ENCODE measurements at regions not wholly inside any gene's neighbourhood (a gene's known extent, or its start where the extent isn't known, plus 50 kb on each side); places are given as distances from the start of the nearest gene placed in this dataset.

DNA sequence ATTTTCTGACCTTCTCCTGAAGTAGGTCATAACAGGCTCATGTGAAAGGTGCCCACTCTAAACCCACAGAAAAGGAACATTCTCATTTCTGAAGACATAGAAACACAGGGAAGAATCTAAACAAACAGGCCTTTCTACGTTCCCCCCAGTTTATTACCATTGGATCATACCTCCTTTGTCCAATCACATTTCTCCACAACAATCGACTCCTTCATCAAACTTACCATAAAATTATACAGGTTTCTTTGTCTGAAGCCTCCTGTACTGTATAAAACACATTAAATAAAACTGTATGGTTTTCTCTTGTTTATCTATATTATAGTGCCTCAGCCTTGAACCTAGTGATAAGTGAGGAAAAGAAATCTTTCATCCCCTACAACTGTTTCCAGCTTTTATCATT, 340.7 kb downstream of the ENC1 start:
- no peak overlapping the region for H3K4me3 ChIP-seq (ENCODE audit: extremely low read depth in 1 of 4, insufficient read depth in 2 of 4, low read depth in 3 of 4, low read length in 4 of 4)
- H3K9ac ChIP-seq (replicated peaks in 1 of 4; ENCODE audit: extremely low read depth in 1 of 4, low read depth in 3 of 4, low read length in 3 of 4): no peak overlapping the region
- H2BK5ac ChIP-seq (ENCODE audit: low read depth, low read length): no peak overlapping the region
- no peak overlapping the region for H2AFZ ChIP-seq (ENCODE audit: low read length)
- H3K23me2 ChIP-seq (ENCODE audit: low read depth, low read length): no peaks in the 10 kb centered on the region
- H3K18ac ChIP-seq (ENCODE audit: extremely low read depth, low read length): no peak overlapping the region
- DNase-seq (ENCODE audit: low read depth in 1 of 2, low spot score in 2 of 2) (no peak), FAIRE-seq (no peak)
- no peaks in the 10 kb centered on the region for H3K36me3 ChIP-seq (ENCODE audit: control insufficient read depth in 2 of 4, insufficient read depth in 4 of 4, low read length in 3 of 4)
- H4K8ac ChIP-seq (ENCODE audit: extremely low read depth, insufficient read depth, low read length): no peak overlapping the region
- no peaks in the 10 kb centered on the region for H3K79me2 ChIP-seq (ENCODE audit: control insufficient read depth in 1 of 2, insufficient read depth in 2 of 2, low read length in 2 of 2)
- WGBS, 2 experiments (ENCODE audit: extremely low coverage in 1 of 2, insufficient coverage in 1 of 2, insufficient read length in 1 of 2, insufficient replicate concordance in 2 of 2, low coverage in 1 of 2, low lambda C conversion rate in 2 of 2, missing lambda C conversion rate in 1 of 2): 83 to 100% methylated on average over 1 to 2 of the region's 2 CpGs
- TF ChIP-seq ASH2L (IDR thresholded peaks at IDR 0.05; ENCODE audit: low read length) (no peak), SUZ12 (IDR thresholded peaks at IDR 0.05; ENCODE audit: low read length) (no peak), TAF7 (optimal IDR thresholded peaks at IDR 0.05; ENCODE audit: borderline replicate concordance, low read depth, low read length) (no peak), RFX5 (IDR thresholded peaks at IDR 0.05; ENCODE audit: borderline replicate concordance, low read depth, low read length) (no peak), SRF (IDR thresholded peaks at IDR 0.05; ENCODE audit: low read depth, low read length) (no peak), JUN (IDR thresholded peaks at IDR 0.05; ENCODE audit: low read depth, low read length) (no peak), GABPA (IDR thresholded peaks at IDR 0.05; ENCODE audit: borderline replicate concordance, insufficient read depth, low read length) (no peak), SIX5 (IDR thresholded peaks at IDR 0.05; ENCODE audit: low read depth, low read length) (no peak), RNF2 (IDR thresholded peaks at IDR 0.05; ENCODE audit: borderline replicate concordance, low read depth, low read length, missing control alignments, poor library complexity, severe bottlenecking) (no peak), SP4 (IDR thresholded peaks at IDR 0.05; ENCODE audit: low read length) (no peak), PHF8 (conservative IDR thresholded peaks at IDR 0.05; ENCODE audit: low read depth, low read length) (no peak), POLR2A (IDR thresholded peaks at IDR 0.05; ENCODE audit: control extremely low read depth in 1 of 2, low read depth in 2 of 2, low read length in 2 of 2) (no peak)
- no peak overlapping the region for H3K14ac ChIP-seq (ENCODE audit: insufficient read length)
- no peak overlapping the region for H2BK12ac ChIP-seq (ENCODE audit: low read depth, low read length)
- no peak overlapping the region for H4K91ac ChIP-seq (replicated peaks; ENCODE audit: insufficient read length, low read length)
- no peak overlapping the region for H4K5ac ChIP-seq (ENCODE audit: insufficient read length, low read depth, low read length)
- H2AK5ac ChIP-seq (ENCODE audit: low read depth, low read length): no peak overlapping the region
- CTCF ChIA-PET (ENCODE audit: partially characterized antibody): no interaction called here
- H2BK15ac ChIP-seq (ENCODE audit: low read length): no peak overlapping the region
- no peak overlapping the region for H3K56ac ChIP-seq (replicated peaks; ENCODE audit: insufficient read length, low read depth, low read length)
- no peak overlapping the region for H3K23ac ChIP-seq (ENCODE audit: insufficient read length)
- H3K4me2 ChIP-seq (ENCODE audit: insufficient read depth in 1 of 2, low read depth in 2 of 2, low read length in 2 of 2): no peak overlapping the region
- no peaks in the 10 kb centered on the region for H3K4me1 ChIP-seq (replicated peaks in 1 of 4; ENCODE audit: control insufficient read depth in 3 of 4, insufficient read depth in 4 of 4, low read length in 3 of 4)
- H3K4ac ChIP-seq (replicated peaks; ENCODE audit: insufficient read length, low read depth, low read length): no peak overlapping the region
- POLR2A ChIA-PET (ENCODE audit: partially characterized antibody): no interaction called here
- H3K79me1 ChIP-seq (ENCODE audit: low read depth, low read length): no peaks in the 10 kb centered on the region
- no peak overlapping the region for H3K27ac ChIP-seq (ENCODE audit: low read depth, low read length)
- H3K9me3 ChIP-seq (ENCODE audit: insufficient read depth in 2 of 2, low read depth in 1 of 2, low read length in 1 of 2): no peaks in the 10 kb centered on the region
- H2BK120ac ChIP-seq (replicated peaks; ENCODE audit: low read depth, low read length): no peak overlapping the region
- H2BK20ac ChIP-seq (ENCODE audit: low read length): no peak overlapping the region
- H3K27me3 ChIP-seq (replicated peaks in 1 of 4; ENCODE audit: control insufficient read depth in 3 of 4, extremely low read depth in 1 of 4, insufficient read depth in 3 of 4, low read length in 3 of 4): no peaks in the 10 kb centered on the region; a peak in 1 of 7 replicates
- H4K20me1 ChIP-seq (replicated peaks in 1 of 2; ENCODE audit: control insufficient read depth in 1 of 2, insufficient read depth in 2 of 2, low read length in 2 of 2): no peaks in the 10 kb centered on the region
